ENCODE measurements at regions not wholly inside any gene's neighbourhood (a gene's known extent, or its start where the extent isn't known, plus 50 kb on each side); places are given as distances from the start of the nearest gene placed in this dataset.

- ATAC-seq (ENCODE audit: low read depth) (no peak), DNase-seq (no peak)
- Histone ChIP-seq H3K56ac (ENCODE audit: extremely low read depth, insufficient read depth, low read length) (no peak overlapping the region), H4K20me1 (ENCODE audit: insufficient read depth, low read length) (no peaks in the 10 kb centered on the region), H3K27me3 (ENCODE audit: control insufficient read depth, insufficient read depth, low read length) (peaks cover 3% of the 10 kb centered on the region; the same call in 1 of the 2 replicates), H3K4me2 (ENCODE audit: low read depth, low read length) (no peak overlapping the region), H2AK9ac (replicated peaks; ENCODE audit: low read depth, low read length, poor library complexity) (no peak overlapping the region), H3K4ac (ENCODE audit: low read depth, low read length) (no peak overlapping the region), H3K9ac (ENCODE audit: low read depth, low read length) (no peak overlapping the region), H3K79me1 (ENCODE audit: low read depth in 1 of 2, low read length in 2 of 2) (no peaks in the 10 kb centered on the region), H3K9me3 (ENCODE audit: control insufficient read depth, insufficient read depth, low read length) (no peaks in the 10 kb centered on the region), H2BK5ac (ENCODE audit: low read depth, low read length, poor library complexity, severe bottlenecking) (no peak overlapping the region), H2BK20ac (ENCODE audit: low read depth, low read length) (no peak overlapping the region), H4K8ac (ENCODE audit: low read depth in 2 of 2, low read length in 2 of 2) (no peak overlapping the region), H4K91ac (ENCODE audit: insufficient read depth, low read depth, low read length) (no peak overlapping the region), H3K4me3 (ENCODE audit: insufficient read depth, low read depth, low read length) (no peak overlapping the region), H2BK15ac (ENCODE audit: low read depth, low read length) (no peak overlapping the region), H3K27ac (ENCODE audit: insufficient read depth, low read length) (no peak overlapping the region), H3K4me1 (ENCODE audit: control insufficient read depth, insufficient read depth, low read length) (no peaks in the 10 kb centered on the region), H3K14ac (replicated peaks; ENCODE audit: low read depth, low read length) (no peak overlapping the region), H3K36me3 (ENCODE audit: control insufficient read depth, insufficient read depth, low read length) (no peaks in the 10 kb centered on the region), H2BK120ac (ENCODE audit: low read depth, low read length) (no peak overlapping the region), H2AK5ac (ENCODE audit: low read depth, low read length) (no peak overlapping the region), H3K23ac (ENCODE audit: low read depth, low read length) (no peak overlapping the region), H3K18ac (ENCODE audit: low read depth, low read length) (no peak overlapping the region), H2AFZ (replicated peaks; ENCODE audit: low read length, poor library complexity) (no peak overlapping the region), H3K9me1 (ENCODE audit: insufficient read depth, low read length) (no peaks in the 10 kb centered on the region), H4K5ac (ENCODE audit: low read depth, low read length) (no peak overlapping the region)
- intact Hi-C loops (cut with micrococcal nuclease) (no loop called here), in situ Hi-C loops (cut with MboI; ENCODE audit: low sequenced_read_pairs) (no loop called here), dilution Hi-C loops (cut with HindIII; ENCODE audit: low sequenced_read_pairs, unreplicated experiment) (no loop called here)
- no TSS peak for BruUV-seq (replicated peaks)
- ChIA-PET CTCF (no interaction called here), POLR2A (ENCODE audit: unreplicated experiment) (no interaction called here)
- TF ChIP-seq BHLHE40 (IDR thresholded peaks at IDR 0.05; ENCODE audit: low read depth, low read length) (no peak), POLR2A (IDR thresholded peaks at IDR 0.05; ENCODE audit: low read depth, low read length) (no peak), CEBPB (IDR thresholded peaks at IDR 0.05; ENCODE audit: low read depth, low read length) (no peak), RFX5 (IDR thresholded peaks at IDR 0.05; ENCODE audit: low read depth, low read length) (no peak), CHD1 (IDR thresholded peaks at IDR 0.05; ENCODE audit: low read depth, low read length) (no peak), RCOR1 (IDR thresholded peaks at IDR 0.05; ENCODE audit: insufficient replicate concordance, low read length) (no peak)
- TF ChIP-seq, protein P1, sequence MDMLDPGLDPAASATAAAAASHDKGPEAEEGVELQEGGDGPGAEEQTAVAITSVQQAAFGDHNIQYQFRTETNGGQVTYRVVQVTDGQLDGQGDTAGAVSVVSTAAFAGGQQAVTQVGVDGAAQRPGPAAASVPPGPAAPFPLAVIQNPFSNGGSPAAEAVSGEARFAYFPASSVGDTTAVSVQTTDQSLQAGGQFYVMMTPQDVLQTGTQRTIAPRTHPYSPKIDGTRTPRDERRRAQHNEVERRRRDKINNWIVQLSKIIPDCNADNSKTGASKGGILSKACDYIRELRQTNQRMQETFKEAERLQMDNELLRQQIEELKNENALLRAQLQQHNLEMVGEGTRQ (IDR thresholded peaks at IDR 0.05; ENCODE audit: low read depth, low read length), result no peak
- TF ChIP-seq, protein P2, sequence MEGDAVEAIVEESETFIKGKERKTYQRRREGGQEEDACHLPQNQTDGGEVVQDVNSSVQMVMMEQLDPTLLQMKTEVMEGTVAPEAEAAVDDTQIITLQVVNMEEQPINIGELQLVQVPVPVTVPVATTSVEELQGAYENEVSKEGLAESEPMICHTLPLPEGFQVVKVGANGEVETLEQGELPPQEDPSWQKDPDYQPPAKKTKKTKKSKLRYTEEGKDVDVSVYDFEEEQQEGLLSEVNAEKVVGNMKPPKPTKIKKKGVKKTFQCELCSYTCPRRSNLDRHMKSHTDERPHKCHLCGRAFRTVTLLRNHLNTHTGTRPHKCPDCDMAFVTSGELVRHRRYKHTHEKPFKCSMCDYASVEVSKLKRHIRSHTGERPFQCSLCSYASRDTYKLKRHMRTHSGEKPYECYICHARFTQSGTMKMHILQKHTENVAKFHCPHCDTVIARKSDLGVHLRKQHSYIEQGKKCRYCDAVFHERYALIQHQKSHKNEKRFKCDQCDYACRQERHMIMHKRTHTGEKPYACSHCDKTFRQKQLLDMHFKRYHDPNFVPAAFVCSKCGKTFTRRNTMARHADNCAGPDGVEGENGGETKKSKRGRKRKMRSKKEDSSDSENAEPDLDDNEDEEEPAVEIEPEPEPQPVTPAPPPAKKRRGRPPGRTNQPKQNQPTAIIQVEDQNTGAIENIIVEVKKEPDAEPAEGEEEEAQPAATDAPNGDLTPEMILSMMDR (conservative IDR thresholded peaks at IDR 0.05; ENCODE audit: low read depth, low read length), result no peak
- WGBS, 2 experiments (ENCODE audit: extremely low coverage in 2 of 2, insufficient read length in 1 of 2), result no CpG with 5 or more reads among the region's 5 CpGs
Measured at GRCh38 chr4:11505221-11505971, 76.7 kb upstream of the HS3ST1 start.
